ENCODE measurements at regions not wholly inside any gene's neighbourhood (a gene's known extent, or its start where the extent isn't known, plus 50 kb on each side); places are given as distances from the start of the nearest gene placed in this dataset.

GRCh38 chr9:126235336-126236243, 91.0 kb upstream of the MVB12B start (continued):
- TF ChIP-seq USF2 (IDR thresholded peaks at IDR 0.05; ENCODE audit: low read length) (no peak), ZNF274 (IDR thresholded peaks at IDR 0.05; ENCODE audit: borderline replicate concordance, extremely low read depth, low read length) (no peak), CEBPB (IDR thresholded peaks at IDR 0.05; ENCODE audit: low read depth, low read length) (no peak), CBX5 (IDR thresholded peaks at IDR 0.05; ENCODE audit: low read depth, low read length) (no peak)
